IMR-90 (cell line): ENCODE measurements at regions not wholly inside any gene's neighbourhood (a gene's known extent, or its start where the extent isn't known, plus 50 kb on each side); places are given as distances from the start of the nearest gene placed in this dataset.

Experiments
- ATAC-seq: fragments of 200-7000 bp; cut with Tn5 transposase; 2 replicates; pipeline ENCODE4 v1.9.1; 2020; ENCODE audit warnings: low read depth, mild to moderate bottlenecking, moderate library complexity
- BruUV-seq: library from RNA; stranded (reverse); fragments of 400-500 nt; replicated peaks from 2 replicates; lab custom pipeline; 2021; lab: Mats Ljungman, UMichigan
- CTCF ChIA-PET: fragments of 300-600 bp; formaldehyde crosslinking; extraction: SDS; loops from one replicate; lab custom pipeline; 2021; ENCODE audit warnings: antibody characterized with exemption; lab: Yijun Ruan, JAX
- POLR2A ChIA-PET: fragments of 300-600 bp; sonication (Branson Sonifier 250); formaldehyde crosslinking; loops from one replicate; lab custom pipeline; 2022; ENCODE audit warnings: antibody characterized with exemption; ENCODE audit not compliant: unreplicated experiment; lab: Charles Lee
- DNase-seq: peaks from one replicate; pipeline ENCODE4 v3.0.0; 2013
- H2AFZ ChIP-seq: replicated peaks from 2 replicates; pipeline ENCODE3; 2013; ENCODE audit warnings: low read length, mild to moderate bottlenecking; ENCODE audit not compliant: poor library complexity
- H2AK5ac ChIP-seq: 2 replicates; pipeline ENCODE4 v1.6.1; 2013; ENCODE audit warnings: low read depth, low read length, inconsistent platforms
- H2AK9ac ChIP-seq: replicated peaks from 2 replicates; pipeline ENCODE3; 2013; ENCODE audit warnings: mild to moderate bottlenecking, low read depth, low read length, moderate library complexity; ENCODE audit not compliant: poor library complexity
- H2BK120ac ChIP-seq: 2 replicates; pipeline ENCODE4 v1.6.1; 2013; ENCODE audit warnings: low read depth, low read length, inconsistent platforms
- H2BK15ac ChIP-seq: 3 replicates; pipeline ENCODE4 v1.6.1; 2013; ENCODE audit warnings: low read depth, low read length, inconsistent platforms
- H2BK20ac ChIP-seq: 2 replicates; pipeline ENCODE4 v1.6.1; 2013; ENCODE audit warnings: low read depth, mild to moderate bottlenecking, inconsistent platforms, low read length, moderate library complexity
- H2BK5ac ChIP-seq: 2 replicates; pipeline ENCODE4 v1.6.1; 2013; ENCODE audit warnings: mild to moderate bottlenecking, low read depth, low read length, inconsistent platforms; ENCODE audit not compliant: poor library complexity, severe bottlenecking
- H3K14ac ChIP-seq: replicated peaks from 2 replicates; pipeline ENCODE4 v1.6.1; 2013; ENCODE audit warnings: low read depth, low read length, inconsistent platforms
- H3K18ac ChIP-seq: 2 replicates; pipeline ENCODE4 v1.6.1; 2013; ENCODE audit warnings: low read depth, low read length, control low read depth
- H3K23ac ChIP-seq: 2 replicates; pipeline ENCODE4 v1.6.1; 2013; ENCODE audit warnings: low read depth, low read length, inconsistent platforms
- H3K27ac ChIP-seq: 2 replicates; pipeline ENCODE4 v1.5.1; 2013; ENCODE audit warnings: mild to moderate bottlenecking, control low read depth, low read length; ENCODE audit not compliant: insufficient read depth
- H3K27me3 ChIP-seq: 2 replicates; pipeline ENCODE4 v1.6.1; 2013; ENCODE audit warnings: low read length; ENCODE audit not compliant: control insufficient read depth, insufficient read depth
- H3K36me3 ChIP-seq: 2 replicates; pipeline ENCODE4 v1.6.1; 2013; ENCODE audit warnings: low read length, mixed read lengths; ENCODE audit not compliant: control insufficient read depth, insufficient read depth
- H3K4ac ChIP-seq: 2 replicates; pipeline ENCODE4 v1.6.1; 2013; ENCODE audit warnings: low read depth, low read length, inconsistent platforms
- H3K4me1 ChIP-seq: 2 replicates; pipeline ENCODE4 v1.6.1; 2013; ENCODE audit warnings: low read length, mixed read lengths; ENCODE audit not compliant: control insufficient read depth, insufficient read depth
- H3K4me2 ChIP-seq: 2 replicates; pipeline ENCODE4 v1.6.1; 2013; ENCODE audit warnings: low read depth, mild to moderate bottlenecking, control low read depth, low read length, moderate library complexity
- H3K4me3 ChIP-seq: 2 replicates; pipeline ENCODE4 v1.5.1; 2013; ENCODE audit warnings: low read depth, mild to moderate bottlenecking, control low read depth, low read length, moderate library complexity; ENCODE audit not compliant: insufficient read depth
- H3K56ac ChIP-seq: 2 replicates; pipeline ENCODE4 v1.6.1; 2013; ENCODE audit warnings: low read length, inconsistent platforms; ENCODE audit not compliant: insufficient read depth; ENCODE audit errors: extremely low read depth
- H3K79me1 ChIP-seq, 2 experiments: 2 replicates each; pipeline ENCODE4 v1.6.1; 2013; ENCODE audit warnings: low read length in 2 of 2, inconsistent platforms in 1 of 2, low read depth in 1 of 2
- H3K9ac ChIP-seq: 2 replicates; pipeline ENCODE4 v1.6.1; 2013; ENCODE audit warnings: low read depth, low read length, control low read depth
- H3K9me1 ChIP-seq: 2 replicates; pipeline ENCODE4 v1.6.1; 2013; ENCODE audit warnings: low read length, inconsistent platforms; ENCODE audit not compliant: insufficient read depth
- H3K9me3 ChIP-seq: 2 replicates; pipeline ENCODE4 v1.6.1; 2013; ENCODE audit warnings: low read length; ENCODE audit not compliant: control insufficient read depth, insufficient read depth
- H4K20me1 ChIP-seq: 2 replicates; pipeline ENCODE4 v1.6.1; 2013; ENCODE audit warnings: low read length, inconsistent platforms; ENCODE audit not compliant: insufficient read depth
- H4K5ac ChIP-seq: 2 replicates; pipeline ENCODE4 v1.6.1; 2013; ENCODE audit warnings: mild to moderate bottlenecking, low read depth, low read length, control low read depth
- H4K8ac ChIP-seq, 2 experiments: 2 replicates each; pipeline ENCODE4 v1.6.1; 2013; ENCODE audit warnings: low read depth in 2 of 2, low read length in 2 of 2, control low read depth in 1 of 2, inconsistent platforms in 1 of 2
- H4K91ac ChIP-seq: 2 replicates; pipeline ENCODE4 v1.6.1; 2013; ENCODE audit warnings: low read depth, low read length, inconsistent platforms; ENCODE audit not compliant: insufficient read depth
- CHD1 ChIP-seq: IDR thresholded peaks from 2 replicates; pipeline ENCODE4 v1.6.1; 2012; ENCODE audit warnings: low read depth, low read length, improper control_type of control experiment
- FOS ChIP-seq: fragments of 150-350 bp; IDR thresholded peaks from 2 replicates; pipeline ENCODE4 v1.6.1; 2016; ENCODE audit warnings: low read depth, low read length
- MXI1 ChIP-seq: IDR thresholded peaks from 2 replicates; pipeline ENCODE4 v1.6.1; 2012; ENCODE audit warnings: low read depth, mild to moderate bottlenecking, low read length, moderate library complexity, borderline replicate concordance
- POLR2A ChIP-seq: IDR thresholded peaks from 2 replicates; pipeline ENCODE4 v1.6.1; 2012; ENCODE audit warnings: mild to moderate bottlenecking, low read depth, low read length
- RAD21 ChIP-seq: IDR thresholded peaks from 2 replicates; pipeline ENCODE4 v1.6.1; 2012; ENCODE audit warnings: low read length, improper control_type of control experiment
- RCOR1 ChIP-seq: IDR thresholded peaks from 2 replicates; pipeline ENCODE4 v1.6.1; 2012; ENCODE audit warnings: mild to moderate bottlenecking, low read length, improper control_type of control experiment; ENCODE audit not compliant: insufficient replicate concordance
- WGBS, 2 experiments: methylation state at CpG; one replicate each; pipeline versions ENCODE4 v1.1.5 to v1.1.7; 2013; ENCODE audit warnings: missing lambda C conversion rate in 2 of 2; ENCODE audit not compliant: insufficient read length in 1 of 2; ENCODE audit errors: extremely low coverage in 2 of 2; 5-methylcytosine and 5-hydroxymethylcytosine counted together
- dilution Hi-C: fragments of 300-500 bp; cut with HindIII; formaldehyde crosslinking; loops from one replicate; pipeline ENCODE4 v1.14.3; 2018; ENCODE audit warnings: low sequenced_read_pairs; ENCODE audit not compliant: unreplicated experiment
- in situ Hi-C: fragments of 300-500 bp; cut with MboI; formaldehyde crosslinking; loops from 3 replicates; pipeline ENCODE4 v1.14.3; 2019; ENCODE audit warnings: low sequenced_read_pairs, inconsistent platforms, mixed read lengths
- intact Hi-C: fragments of 100-400 bp; cut with micrococcal nuclease; formaldehyde crosslinking; loops from 2 replicates; pipeline ENCODE4 v1.10.0; 2022
- TF ChIP-seq, protein P1 (sequence below): conservative IDR thresholded peaks from 2 replicates; pipeline ENCODE4 v1.5.1; 2012; ENCODE audit warnings: mild to moderate bottlenecking, low read depth, low read length, improper control_type of control experiment

DNA sequence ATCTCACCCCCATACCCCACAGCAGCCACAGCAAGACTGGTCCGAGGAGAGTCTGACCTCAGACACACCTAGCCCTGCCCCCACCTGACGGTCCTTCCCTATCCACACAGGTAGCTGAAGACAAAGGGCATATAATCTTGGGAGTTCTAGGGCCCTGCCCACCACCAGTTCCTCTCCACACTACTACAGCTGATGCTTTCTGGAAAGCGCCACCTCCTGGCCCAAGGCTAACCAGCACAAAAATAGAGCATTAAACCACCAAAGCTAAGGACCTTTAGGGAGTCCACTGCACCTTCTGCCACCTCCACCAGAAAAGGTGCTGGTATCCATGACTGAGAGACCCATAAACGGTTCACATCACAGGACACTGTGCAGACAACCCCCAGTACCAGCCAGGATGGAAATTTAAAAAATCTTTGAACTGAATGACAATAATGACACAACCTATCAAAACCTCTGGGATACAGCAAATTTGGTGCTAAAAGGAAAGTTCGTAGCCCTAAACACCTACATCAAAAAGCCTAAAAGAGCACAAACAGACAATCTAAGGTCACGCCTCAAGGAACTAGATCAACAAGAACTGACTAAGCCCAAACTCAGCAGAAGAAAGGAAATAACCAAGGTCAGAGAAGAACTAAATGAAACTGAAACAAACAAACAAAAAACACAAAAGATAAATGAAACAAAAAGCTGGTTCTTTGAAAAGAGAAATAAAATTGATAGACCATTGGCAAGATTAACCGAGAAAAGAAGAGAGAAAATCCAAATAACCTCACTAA lies 122.1 kb upstream of the TPRG1 start:
- no peak overlapping the region for H3K27ac ChIP-seq
- ChIA-PET POLR2A (no interaction called here), CTCF (no interaction called here)
- H3K18ac ChIP-seq = no peak overlapping the region
- H4K5ac ChIP-seq = no peak overlapping the region
- no peak for TF ChIP-seq RCOR1
- TF ChIP-seq MXI1 = no peak
- no peak for TF ChIP-seq FOS
- TF ChIP-seq, protein P1, sequence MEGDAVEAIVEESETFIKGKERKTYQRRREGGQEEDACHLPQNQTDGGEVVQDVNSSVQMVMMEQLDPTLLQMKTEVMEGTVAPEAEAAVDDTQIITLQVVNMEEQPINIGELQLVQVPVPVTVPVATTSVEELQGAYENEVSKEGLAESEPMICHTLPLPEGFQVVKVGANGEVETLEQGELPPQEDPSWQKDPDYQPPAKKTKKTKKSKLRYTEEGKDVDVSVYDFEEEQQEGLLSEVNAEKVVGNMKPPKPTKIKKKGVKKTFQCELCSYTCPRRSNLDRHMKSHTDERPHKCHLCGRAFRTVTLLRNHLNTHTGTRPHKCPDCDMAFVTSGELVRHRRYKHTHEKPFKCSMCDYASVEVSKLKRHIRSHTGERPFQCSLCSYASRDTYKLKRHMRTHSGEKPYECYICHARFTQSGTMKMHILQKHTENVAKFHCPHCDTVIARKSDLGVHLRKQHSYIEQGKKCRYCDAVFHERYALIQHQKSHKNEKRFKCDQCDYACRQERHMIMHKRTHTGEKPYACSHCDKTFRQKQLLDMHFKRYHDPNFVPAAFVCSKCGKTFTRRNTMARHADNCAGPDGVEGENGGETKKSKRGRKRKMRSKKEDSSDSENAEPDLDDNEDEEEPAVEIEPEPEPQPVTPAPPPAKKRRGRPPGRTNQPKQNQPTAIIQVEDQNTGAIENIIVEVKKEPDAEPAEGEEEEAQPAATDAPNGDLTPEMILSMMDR = no peak; the same call in 1 of the 2 replicates
- TF ChIP-seq RAD21 = no peak
- no peak for TF ChIP-seq CHD1
- no peak for TF ChIP-seq POLR2A
- H2BK5ac ChIP-seq = no peak overlapping the region
- H2AK5ac ChIP-seq = no peak overlapping the region
- H3K14ac ChIP-seq = no peak overlapping the region
- DNase-seq = no peak
- no peak overlapping the region for H3K9ac ChIP-seq
- no peak overlapping the region for H2AK9ac ChIP-seq
- H2BK120ac ChIP-seq = no peak overlapping the region
- H3K79me1 ChIP-seq = no peaks in the 10 kb centered on the region
- dilution Hi-C loops (no loop called here), intact Hi-C loops (no loop called here), in situ Hi-C loops (no loop called here)
- H2AFZ ChIP-seq = no peak overlapping the region
- H2BK20ac ChIP-seq = no peak overlapping the region
- no peaks in the 10 kb centered on the region for H4K20me1 ChIP-seq
- no peak overlapping the region for H4K91ac ChIP-seq
- no peak overlapping the region for H4K8ac ChIP-seq
- no peaks in the 10 kb centered on the region; the same call in 1 of the 2 replicates for H3K9me3 ChIP-seq
- no peaks in the 10 kb centered on the region for H3K36me3 ChIP-seq
- no peak overlapping the region for H3K4ac ChIP-seq
- ATAC-seq = no peak
- no peak overlapping the region for H3K23ac ChIP-seq
- no peak overlapping the region for H2BK15ac ChIP-seq
- H3K27me3 ChIP-seq = no peaks in the 10 kb centered on the region; the same call in none of the 2 replicates
- no peak overlapping the region for H3K4me3 ChIP-seq
- H3K4me1 ChIP-seq = no peaks in the 10 kb centered on the region
- 69% methylated on average over 2 of the region's 7 CpGs; no CpG with 5 or more reads in 1 of the 2 experiments for WGBS, 2 experiments
- no peak overlapping the region for H3K4me2 ChIP-seq
- no peaks in the 10 kb centered on the region for H3K9me1 ChIP-seq
- H3K56ac ChIP-seq = no peak overlapping the region
- no TSS peak for BruUV-seq
